ENCODE measurements at regions not wholly inside any gene's neighbourhood (a gene's known extent, or its start where the extent isn't known, plus 50 kb on each side); places are given as distances from the start of the nearest gene placed in this dataset.

DNA sequence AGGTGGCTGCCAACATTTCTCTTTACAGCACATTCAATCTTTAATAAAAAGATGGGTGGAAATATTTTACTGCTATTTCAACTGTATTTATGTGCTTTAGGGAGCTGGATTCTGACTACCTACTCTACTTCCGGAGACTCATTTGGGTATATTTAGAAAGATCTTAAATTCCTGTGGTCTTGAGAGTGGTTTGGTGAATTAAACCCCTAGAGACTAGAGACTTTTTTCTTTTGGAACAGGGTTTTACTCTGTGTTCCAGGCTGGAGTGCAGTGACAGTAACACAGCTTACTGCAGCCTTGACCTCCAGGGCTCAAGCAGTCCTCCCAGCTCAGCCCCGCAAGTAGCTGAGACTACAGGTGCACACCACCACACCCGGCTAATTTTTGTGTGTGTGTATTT is 79.0 kb upstream of the HABP2 start:
- TF ChIP-seq POLR2AphosphoS5 (IDR thresholded peaks at IDR 0.05) = no peak
- TF ChIP-seq, protein P1, sequence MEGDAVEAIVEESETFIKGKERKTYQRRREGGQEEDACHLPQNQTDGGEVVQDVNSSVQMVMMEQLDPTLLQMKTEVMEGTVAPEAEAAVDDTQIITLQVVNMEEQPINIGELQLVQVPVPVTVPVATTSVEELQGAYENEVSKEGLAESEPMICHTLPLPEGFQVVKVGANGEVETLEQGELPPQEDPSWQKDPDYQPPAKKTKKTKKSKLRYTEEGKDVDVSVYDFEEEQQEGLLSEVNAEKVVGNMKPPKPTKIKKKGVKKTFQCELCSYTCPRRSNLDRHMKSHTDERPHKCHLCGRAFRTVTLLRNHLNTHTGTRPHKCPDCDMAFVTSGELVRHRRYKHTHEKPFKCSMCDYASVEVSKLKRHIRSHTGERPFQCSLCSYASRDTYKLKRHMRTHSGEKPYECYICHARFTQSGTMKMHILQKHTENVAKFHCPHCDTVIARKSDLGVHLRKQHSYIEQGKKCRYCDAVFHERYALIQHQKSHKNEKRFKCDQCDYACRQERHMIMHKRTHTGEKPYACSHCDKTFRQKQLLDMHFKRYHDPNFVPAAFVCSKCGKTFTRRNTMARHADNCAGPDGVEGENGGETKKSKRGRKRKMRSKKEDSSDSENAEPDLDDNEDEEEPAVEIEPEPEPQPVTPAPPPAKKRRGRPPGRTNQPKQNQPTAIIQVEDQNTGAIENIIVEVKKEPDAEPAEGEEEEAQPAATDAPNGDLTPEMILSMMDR (IDR thresholded peaks at IDR 0.05; ENCODE audit: poor library complexity, severe bottlenecking) = no peak
- TF ChIP-seq MXI1 (conservative IDR thresholded peaks at IDR 0.05; ENCODE audit: poor library complexity, severe bottlenecking) = no peak
- no peak for TF ChIP-seq EZH2 (IDR thresholded peaks at IDR 0.05; ENCODE audit: borderline replicate concordance, insufficient read depth, low read length, poor library complexity, severe bottlenecking)
- no peak for TF ChIP-seq EP300 (conservative IDR thresholded peaks at IDR 0.05; ENCODE audit: poor library complexity, severe bottlenecking)
